ENCODE measurements at regions not wholly inside any gene's neighbourhood (a gene's known extent, or its start where the extent isn't known, plus 50 kb on each side); places are given as distances from the start of the nearest gene placed in this dataset.

- TF ChIP-seq CSDC2 (CRISPR knock-in tag; IDR thresholded peaks at IDR 0.05) (no peak), ARNTL (CRISPR knock-in tag; IDR thresholded peaks at IDR 0.05; ENCODE audit: borderline replicate concordance, low read depth) (no peak), ESRRG (CRISPR knock-in tag; IDR thresholded peaks at IDR 0.05) (no peak), ZFP3 (CRISPR knock-in tag; IDR thresholded peaks at IDR 0.05) (no peak)
Measured at GRCh38 chr1:94608852-94609530, 67.4 kb upstream of the F3 start.
